H9 (cell line): ENCODE measurements at regions not wholly inside any gene's neighbourhood (a gene's known extent, or its start where the extent isn't known, plus 50 kb on each side); places are given as distances from the start of the nearest gene placed in this dataset.

Experiments used
- DNase-seq: peaks from one replicate; pipeline ENCODE4 v3.0.0-alpha.2; 2017
- H2AFZ ChIP-seq: one replicate; pipeline ENCODE4 v1.6.1; 2013; ENCODE audit warnings: mild to moderate bottlenecking, low read length, control low read depth, moderate library complexity
- H2AK5ac ChIP-seq: 2 replicates; pipeline ENCODE4 v1.6.1; 2013; ENCODE audit warnings: low read length, control low read depth, mixed read lengths; ENCODE audit not compliant: insufficient read length
- H2BK120ac ChIP-seq: one replicate; pipeline ENCODE4 v1.6.1; 2013; ENCODE audit warnings: low read depth, mild to moderate bottlenecking, low read length, control low read depth, inconsistent platforms; ENCODE audit not compliant: poor library complexity, severe bottlenecking
- H2BK12ac ChIP-seq: 2 replicates; pipeline ENCODE4 v1.6.1; 2013; ENCODE audit warnings: low read length, control low read depth, mixed read lengths, low read depth; ENCODE audit not compliant: insufficient read length
- H2BK15ac ChIP-seq: 2 replicates; pipeline ENCODE4 v1.6.1; 2013; ENCODE audit warnings: low read depth, low read length, control low read depth
- H2BK20ac ChIP-seq: one replicate; pipeline ENCODE4 v1.6.1; 2013; ENCODE audit warnings: low read depth, mild to moderate bottlenecking, low read length, control low read depth, inconsistent platforms; ENCODE audit not compliant: poor library complexity, severe bottlenecking
- H2BK5ac ChIP-seq: 2 replicates; pipeline ENCODE4 v1.6.1; 2013; ENCODE audit warnings: low read length, control low read depth, mixed read lengths; ENCODE audit not compliant: insufficient read length
- H3K14ac ChIP-seq: 2 replicates; pipeline ENCODE4 v1.6.1; 2013; ENCODE audit warnings: low read length, control low read depth; ENCODE audit not compliant: insufficient read depth
- H3K18ac ChIP-seq: 2 replicates; pipeline ENCODE4 v1.6.1; 2013; ENCODE audit warnings: low read depth, mild to moderate bottlenecking, mixed read lengths, low read length, control low read depth; ENCODE audit not compliant: insufficient read length
- H3K23ac ChIP-seq: 2 replicates; pipeline ENCODE4 v1.6.1; 2013; ENCODE audit warnings: low read length, control low read depth, mixed read lengths, low read depth; ENCODE audit not compliant: insufficient read length
- H3K23me2 ChIP-seq: 2 replicates; pipeline ENCODE4 v1.6.1; 2013; ENCODE audit warnings: low read depth, mild to moderate bottlenecking, mixed read lengths, low read length, control low read depth; ENCODE audit not compliant: insufficient read length, poor library complexity, severe bottlenecking
- H3K27ac ChIP-seq: 2 replicates; pipeline ENCODE4 v1.5.1; 2013; ENCODE audit warnings: low read length, control low read depth, mixed read lengths, low read depth; ENCODE audit not compliant: insufficient read length
- H3K27me3 ChIP-seq: 2 replicates; pipeline ENCODE4 v1.6.1; 2013; ENCODE audit warnings: low read length, control low read depth, inconsistent platforms; ENCODE audit not compliant: insufficient read depth
- H3K4ac ChIP-seq: 2 replicates; pipeline ENCODE4 v1.6.1; 2013; ENCODE audit warnings: low read depth, mild to moderate bottlenecking, control low read depth, inconsistent platforms, low read length, moderate library complexity
- H3K4me1 ChIP-seq: 2 replicates; pipeline ENCODE4 v1.6.1; 2013; ENCODE audit warnings: low read length, control low read depth, inconsistent platforms; ENCODE audit not compliant: insufficient read depth
- H3K4me2 ChIP-seq: 2 replicates; pipeline ENCODE4 v1.6.1; 2013; ENCODE audit warnings: low read length, control low read depth, mixed read lengths; ENCODE audit not compliant: insufficient read length, insufficient read depth
- H3K56ac ChIP-seq: 2 replicates; pipeline ENCODE4 v1.6.1; 2013; ENCODE audit warnings: low read depth, mild to moderate bottlenecking, mixed read lengths, low read length, control low read depth; ENCODE audit not compliant: insufficient read length
- H3K79me1 ChIP-seq: 2 replicates; pipeline ENCODE4 v1.6.1; 2013; ENCODE audit warnings: low read depth, mild to moderate bottlenecking, moderate library complexity, low read length, control low read depth, inconsistent platforms; ENCODE audit not compliant: insufficient read depth, poor library complexity, severe bottlenecking
- H3K79me2 ChIP-seq: 2 replicates; pipeline ENCODE4 v1.6.1; 2013; ENCODE audit warnings: low read length, control low read depth, inconsistent platforms; ENCODE audit not compliant: insufficient read depth
- H3K9ac ChIP-seq: 2 replicates; pipeline ENCODE4 v1.6.1; 2013; ENCODE audit warnings: low read length, control low read depth, mixed read lengths; ENCODE audit not compliant: insufficient read length; ENCODE audit errors: extremely low read depth
- H3K9me3 ChIP-seq: one replicate; pipeline ENCODE4 v1.6.1; 2013; ENCODE audit warnings: low read depth, low read length, inconsistent platforms; ENCODE audit not compliant: control insufficient read depth
- H3T11ph ChIP-seq: one replicate; pipeline ENCODE4 v1.6.1; 2013; ENCODE audit warnings: mild to moderate bottlenecking, low read length, control low read depth, inconsistent platforms
- H4K20me1 ChIP-seq: one replicate; pipeline ENCODE4 v1.6.1; 2013; ENCODE audit not compliant: control insufficient read depth, insufficient read length, insufficient read depth
- H4K5ac ChIP-seq: 2 replicates; pipeline ENCODE4 v1.6.1; 2013; ENCODE audit warnings: low read depth, mild to moderate bottlenecking, mixed read lengths, low read length, control low read depth; ENCODE audit not compliant: insufficient read length
- H4K8ac ChIP-seq: replicated peaks from 2 replicates; pipeline ENCODE4 v1.6.1; 2013; ENCODE audit warnings: low read length, control low read depth, mixed read lengths, low read depth; ENCODE audit not compliant: insufficient read length
- H4K91ac ChIP-seq: 2 replicates; pipeline ENCODE4 v1.6.1; 2013; ENCODE audit warnings: low read depth, mild to moderate bottlenecking, moderate library complexity, mixed read lengths, low read length, control low read depth; ENCODE audit not compliant: insufficient read length
- H3K27ac Mint-ChIP-seq, 3 experiments: 2 replicates in 2 of 3; 3 replicates in 1 of 3; pipeline ENCODE4 v1.8.0; 2020 to 2021; ENCODE audit warnings: mixed read lengths in 3 of 3, mild to moderate bottlenecking in 1 of 3, moderate library complexity in 1 of 3
- H3K27me3 Mint-ChIP-seq: 2 replicates; pipeline ENCODE4 v1.8.0; 2021; ENCODE audit warnings: low read depth, mild to moderate bottlenecking, moderate library complexity, mixed read lengths
- H3K36me3 Mint-ChIP-seq, 3 experiments: 2 replicates in 2 of 3; 3 replicates in 1 of 3; pipeline ENCODE4 v1.8.0; 2020 to 2021; ENCODE audit warnings: low read depth in 3 of 3, mixed read lengths in 3 of 3; ENCODE audit not compliant: insufficient read depth in 1 of 3
- H3K4me1 Mint-ChIP-seq, 2 experiments: 2 replicates each; pipeline ENCODE4 v1.8.0; 2020; ENCODE audit warnings: mixed read lengths in 2 of 2
- H3K4me3 Mint-ChIP-seq, 2 experiments: 2 replicates in 1 of 2; 3 replicates in 1 of 2; pipeline ENCODE4 v1.8.0; 2020 to 2021; ENCODE audit warnings: mild to moderate bottlenecking in 2 of 2, mixed read lengths in 2 of 2, moderate library complexity in 1 of 2
- H3K9me3 Mint-ChIP-seq, 2 experiments: 2 replicates in 1 of 2; 3 replicates in 1 of 2; pipeline ENCODE4 v1.8.0; 2020; ENCODE audit warnings: mild to moderate bottlenecking in 2 of 2, mixed read lengths in 2 of 2, moderate library complexity in 1 of 2
- CTCF ChIP-seq: fragments of 200-600 bp; sonication (generic); conservative IDR thresholded peaks from 3 replicates; pipeline ENCODE4 v1.8.0; 2021; ENCODE audit warnings: antibody characterized with exemption, mild to moderate bottlenecking
- WGBS: extraction: QIAGEN DNeasy Blood & Tissue Kit; methylation state at CpG from one replicate; pipeline ENCODE4 v1.1.7; 2013; ENCODE audit warnings: missing lambda C conversion rate, low lambda C conversion rate, mixed read lengths; ENCODE audit not compliant: insufficient read length; ENCODE audit errors: extremely low coverage; 5-methylcytosine and 5-hydroxymethylcytosine counted together

- DNase-seq: no peak
- no peak overlapping the region for H2BK12ac ChIP-seq
Observed at GRCh38 chr9:105027084-105027483, 99.1 kb upstream of the ABCA1 start.

More at GRCh38 chr9:105027084-105027483, 99.1 kb upstream of the ABCA1 start:
- Histone ChIP-seq H3K27ac (no peak overlapping the region), H3T11ph (no peak overlapping the region), H3K9ac (no peak overlapping the region), H3K18ac (no peak overlapping the region), H4K91ac (no peak overlapping the region), H3K4me2 (no peak overlapping the region), H2BK20ac (no peak overlapping the region), H3K79me2 (no peaks in the 10 kb centered on the region), H3K23me2 (no peaks in the 10 kb centered on the region), H3K27me3 (no peaks in the 10 kb centered on the region), H2AK5ac (no peak overlapping the region), H3K79me1 (no peaks in the 10 kb centered on the region), H3K4me1 (no peaks in the 10 kb centered on the region), H3K23ac (no peak overlapping the region), H2BK120ac (no peak overlapping the region), H3K56ac (no peak overlapping the region), H4K5ac (no peak overlapping the region), H2BK5ac (no peak overlapping the region), H3K14ac (no peak overlapping the region), H3K4ac (no peak overlapping the region), H4K20me1 (no peaks in the 10 kb centered on the region), H2BK15ac (no peak overlapping the region), H2AFZ (no peak overlapping the region), H4K8ac (no peak overlapping the region), H3K9me3 (no peaks in the 10 kb centered on the region)
- no CpG with 5 or more reads among the region's 2 CpGs for WGBS
- H3K36me3 Mint-ChIP-seq: no peaks in the 10 kb centered on the region
- no peak overlapping the region for H3K27ac Mint-ChIP-seq
- peaks cover 5 to 22% of the 10 kb centered on the region in 2 experiments; a peak in 3 of 4 replicates for H3K4me1 Mint-ChIP-seq
- H3K27me3 Mint-ChIP-seq: no peaks in the 10 kb centered on the region
- no peak overlapping the region for H3K4me3 Mint-ChIP-seq
- TF ChIP-seq CTCF: no peak
- H3K9me3 Mint-ChIP-seq: no peaks in the 10 kb centered on the region
